ENCODE measurements at regions not wholly inside any gene's neighbourhood (a gene's known extent, or its start where the extent isn't known, plus 50 kb on each side); places are given as distances from the start of the nearest gene placed in this dataset.

DNA sequence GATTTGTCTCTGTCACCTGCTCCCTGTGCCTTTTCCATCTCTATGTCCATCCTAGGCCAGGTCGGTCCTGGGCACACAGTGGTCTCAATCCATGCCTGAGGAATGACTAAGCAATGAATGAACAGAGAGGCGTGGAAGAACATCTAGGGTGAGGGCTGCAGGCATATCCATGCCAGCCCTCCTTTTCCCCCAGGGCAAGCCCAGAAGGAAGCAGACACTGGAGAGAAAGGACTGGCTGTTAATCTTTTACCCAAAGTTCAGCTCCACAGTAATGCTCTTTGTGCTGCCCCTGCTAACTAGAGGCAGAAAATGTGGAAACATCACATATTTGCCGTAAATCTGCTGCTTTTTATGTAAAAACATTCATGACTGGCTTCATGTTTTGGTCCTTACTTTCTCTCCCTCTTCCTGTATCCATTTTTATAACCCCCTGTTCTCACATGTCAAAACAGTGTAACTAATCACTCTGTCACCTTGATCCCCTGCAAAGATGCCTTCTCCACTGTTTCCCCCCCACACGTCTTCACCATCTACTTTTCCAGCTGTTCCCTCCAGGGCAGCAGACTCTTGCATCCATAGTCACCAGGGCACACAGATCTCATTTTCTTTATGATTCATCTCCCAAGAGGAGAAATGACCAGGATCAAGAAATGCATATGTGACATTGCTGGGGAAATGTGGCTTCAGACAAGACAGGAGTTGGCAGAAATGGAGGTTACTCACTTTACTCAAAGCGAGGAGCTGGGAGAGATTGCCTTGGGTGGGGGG lies 166.4 kb upstream of the PROX1 start:
- DNase-seq: no peak

DNA sequence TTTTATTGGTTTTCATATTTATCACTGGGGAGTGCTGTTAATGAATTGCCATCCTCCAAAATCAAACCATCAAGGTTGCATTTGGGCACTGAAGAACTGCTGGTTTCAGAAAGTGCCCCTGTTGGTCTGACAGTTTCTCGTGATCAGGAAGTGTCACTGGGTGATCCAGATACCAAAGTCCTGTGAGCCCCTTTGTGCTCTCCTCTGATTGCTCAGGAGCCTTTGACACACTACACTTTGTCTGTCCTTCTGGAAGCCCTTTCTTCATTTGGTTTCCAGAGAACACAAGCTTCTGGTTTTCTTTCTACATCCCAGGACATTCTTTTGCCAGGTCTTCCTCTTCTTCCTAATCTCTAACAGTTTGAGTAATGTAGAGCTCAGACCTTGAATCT lies 165.8 kb upstream of the PROX1 start:
- no peak for DNase-seq

DNA sequence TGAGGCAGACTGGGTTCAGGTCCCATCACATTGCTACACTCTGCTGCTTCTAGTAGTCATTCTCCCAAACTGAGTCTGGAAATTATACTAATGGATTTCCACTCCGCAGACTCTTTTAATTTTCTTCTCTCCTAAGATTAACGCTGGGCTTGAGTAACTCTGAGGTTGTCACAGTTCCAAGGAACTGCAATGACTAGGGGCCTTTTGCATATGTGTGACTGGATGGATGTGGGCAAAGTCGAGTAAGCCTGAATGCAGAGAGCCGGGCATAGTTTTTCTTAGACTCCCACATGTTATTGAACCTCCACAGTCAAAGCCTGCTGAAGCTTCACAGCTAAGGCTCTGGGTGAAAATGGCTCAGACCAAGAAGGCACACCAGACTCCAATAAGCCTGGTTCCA lies 160.9 kb upstream of the PROX1 start:
- DNase-seq: no peak

DNA sequence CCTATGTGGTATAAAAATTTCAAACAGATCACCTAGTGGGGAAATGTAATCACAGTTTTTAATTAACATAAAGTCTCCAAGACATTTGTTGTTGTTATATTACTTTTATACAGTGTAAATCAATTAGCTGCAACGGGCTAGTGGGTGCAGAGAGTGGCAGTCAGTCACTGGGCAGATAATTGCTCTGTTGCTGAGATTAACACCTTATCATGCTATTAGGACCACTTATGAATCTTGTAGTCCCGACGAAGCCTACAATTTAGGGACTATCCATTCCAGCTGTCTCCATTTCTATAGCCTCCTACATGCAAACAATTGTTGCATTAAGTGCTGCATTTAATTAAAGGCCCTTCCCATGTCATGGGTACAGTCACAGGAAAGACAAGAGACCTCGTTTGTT lies 158.9 kb upstream of the PROX1 start:
- no peak for DNase-seq

DNA sequence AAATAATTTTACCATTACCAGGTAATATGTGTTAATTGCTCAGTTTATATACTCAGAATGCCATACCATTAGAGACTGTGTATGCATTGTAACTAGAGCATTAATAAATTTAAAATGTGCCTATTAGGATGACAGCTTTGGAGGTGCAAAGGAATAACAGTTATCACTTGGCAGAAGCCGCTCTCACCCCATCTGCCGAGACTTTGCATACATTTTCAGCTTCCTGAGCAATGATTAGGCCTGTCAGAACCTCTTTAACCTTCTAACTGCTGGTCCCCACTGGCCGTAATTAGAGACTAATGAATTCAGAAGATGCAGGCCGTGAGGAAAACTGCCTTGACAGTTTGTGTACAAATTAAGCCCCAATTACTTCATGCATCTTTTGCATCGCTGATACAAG lies 158.0 kb upstream of the PROX1 start:
- DNase-seq: no peak

DNA sequence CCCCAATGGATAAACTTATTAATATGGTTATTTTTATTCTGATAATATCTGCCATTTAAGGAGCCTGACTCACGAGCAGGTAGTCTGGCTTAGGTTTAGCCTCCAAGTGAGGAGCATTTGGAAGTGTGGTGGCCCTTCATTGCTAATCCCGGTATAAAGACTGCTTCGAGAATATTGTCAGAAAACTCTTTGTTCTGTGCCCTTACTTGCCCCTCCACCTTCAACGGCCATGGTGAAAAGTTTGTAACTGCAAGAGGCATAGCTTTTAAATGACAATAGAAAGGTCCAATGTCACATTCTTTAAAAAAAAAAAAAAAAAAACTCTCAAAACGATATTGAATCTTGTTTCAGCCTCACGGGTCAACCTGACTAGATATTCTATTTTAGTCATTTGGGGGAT lies 157.4 kb upstream of the PROX1 start:
- no peak for DNase-seq

- no peak for DNase-seq
Observed at GRCh38 chr1:213840575-213840974, 147.2 kb upstream of the PROX1 start.

GRCh38 chr1:213844632-213845031 lies 143.1 kb upstream of the PROX1 start:
- no peak for DNase-seq

DNA sequence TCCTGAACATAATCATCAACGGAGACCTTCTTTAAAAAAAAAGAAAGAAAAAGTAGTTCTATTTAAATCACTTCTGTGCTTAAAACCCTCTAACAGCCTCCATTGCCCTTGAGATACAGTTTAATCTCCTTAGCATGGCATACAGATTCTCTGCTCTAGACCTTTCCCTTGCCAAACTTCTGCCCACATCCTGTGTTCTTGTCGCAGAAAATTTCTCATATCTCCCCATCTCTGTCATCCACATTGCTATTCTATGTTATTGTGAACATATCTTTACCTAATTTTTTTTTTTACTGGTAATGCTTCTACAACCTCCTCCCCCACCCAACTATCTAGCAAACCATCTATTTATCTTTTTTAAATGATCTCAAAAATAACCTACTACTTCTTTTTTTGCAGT lies 135.7 kb upstream of the PROX1 start:
- DNase-seq: no peak

DNA sequence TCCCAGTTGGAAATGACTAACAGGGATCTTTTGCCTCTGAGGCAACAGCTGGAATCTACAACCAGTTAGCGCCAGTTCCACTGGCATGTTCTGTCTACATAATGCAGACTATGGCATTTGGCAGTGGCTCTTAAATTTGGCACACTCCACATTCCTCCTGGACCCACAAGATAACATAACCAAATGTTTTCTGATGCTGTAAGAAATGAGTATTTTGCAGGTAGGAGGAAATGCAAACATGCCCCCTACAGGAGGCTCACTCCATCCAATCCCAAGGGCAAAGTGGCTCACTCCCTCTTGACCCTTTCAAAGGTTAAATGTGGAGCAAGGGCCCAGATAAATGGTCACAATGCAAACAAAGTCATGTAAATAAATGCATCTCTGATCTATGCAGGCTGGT lies 129.2 kb upstream of the PROX1 start:
- DNase-seq: no peak

DNA sequence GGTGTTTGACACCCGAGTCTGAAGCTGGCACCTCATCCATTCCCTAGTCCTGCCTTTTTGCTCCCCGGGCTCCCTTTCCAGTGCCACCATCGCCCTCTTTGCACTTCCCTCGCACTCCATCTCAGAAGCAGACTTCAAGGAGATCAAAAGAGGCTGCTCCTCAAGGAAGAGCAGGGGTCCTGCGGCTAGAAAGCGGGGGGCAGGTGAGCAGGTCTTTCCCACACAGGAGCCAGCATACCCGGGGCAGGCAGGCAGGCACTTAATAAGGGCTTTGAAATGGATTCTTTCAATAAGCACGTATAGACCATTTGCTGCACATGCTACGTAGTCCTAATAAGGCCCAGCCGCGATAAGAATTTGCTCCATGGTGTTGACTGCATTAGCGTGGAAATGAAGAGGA lies 125.9 kb upstream of the PROX1 start:
- DNase-seq: no peak

- DNase-seq: no peak
Observed at GRCh38 chr1:213864091-213864490, 123.7 kb upstream of the PROX1 start.

GRCh38 chr1:213868482-213868881 lies 119.3 kb upstream of the PROX1 start:
- no peak for DNase-seq

DNA sequence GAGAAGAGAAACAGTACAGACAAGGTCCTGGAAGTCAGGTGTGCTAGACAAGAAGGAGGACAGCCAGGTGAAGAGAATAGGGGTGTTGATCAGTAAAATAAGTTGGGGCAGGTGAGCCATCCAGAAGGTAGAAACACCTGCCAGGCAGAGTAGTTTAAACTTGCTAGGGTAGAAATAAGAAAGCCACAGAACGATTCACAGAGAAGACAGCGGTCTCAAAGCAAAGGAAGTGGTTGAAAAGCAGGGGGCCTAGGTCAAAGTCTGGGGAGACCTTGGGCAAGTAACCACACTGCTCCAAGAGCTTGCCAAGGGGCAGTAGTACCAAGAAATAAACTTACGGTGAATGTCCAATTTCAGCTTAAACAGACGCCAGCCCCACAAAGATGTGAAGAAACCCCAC lies 116.6 kb upstream of the PROX1 start:
- DNase-seq: no peak

- DNase-seq: no peak
Observed at GRCh38 chr1:213874789-213875188, 113.0 kb upstream of the PROX1 start.

- DNase-seq: no peak
Observed at GRCh38 chr1:213876531-213876930, 111.2 kb upstream of the PROX1 start.

DNA sequence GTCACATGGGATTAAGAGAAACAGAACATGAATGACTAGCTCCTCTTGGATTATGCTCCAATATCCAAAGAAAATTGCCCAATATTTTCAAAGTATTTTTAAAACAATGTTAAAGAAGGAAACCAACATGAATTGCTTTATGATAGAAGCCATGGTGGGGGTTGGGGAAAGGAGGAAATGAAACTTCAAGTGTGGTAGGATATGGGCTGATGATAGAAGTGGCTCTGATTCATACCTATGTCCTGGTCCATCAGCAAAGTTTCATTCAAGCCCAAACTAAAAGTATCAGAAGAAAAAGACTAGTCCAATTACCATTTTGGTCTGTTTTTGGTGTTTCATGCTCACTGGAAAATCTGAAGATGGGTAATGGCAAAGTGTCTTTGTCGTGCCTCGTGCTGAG lies 104.2 kb upstream of the PROX1 start:
- no peak for DNase-seq

- no peak for DNase-seq
Observed at GRCh38 chr1:213884402-213884801, 103.4 kb upstream of the PROX1 start.

DNA sequence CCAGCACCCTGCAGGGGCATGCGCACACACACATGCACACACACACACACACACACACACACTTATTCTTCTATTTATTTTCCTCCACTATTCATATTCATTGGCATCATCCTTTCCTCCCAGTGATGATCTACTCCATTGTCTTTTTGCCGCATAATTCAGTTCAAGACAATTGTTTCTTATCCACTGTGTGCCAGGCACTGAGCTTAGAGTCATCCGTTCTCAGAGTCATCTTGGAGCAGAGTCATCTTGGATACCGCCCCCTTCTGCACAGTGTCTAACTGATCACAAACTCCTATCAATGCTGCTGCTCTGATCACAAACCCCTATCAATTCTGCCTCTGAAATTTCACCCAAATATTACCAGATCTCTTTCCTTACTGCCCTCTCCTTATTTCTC lies 102.8 kb upstream of the PROX1 start:
- DNase-seq: no peak

- no peak for DNase-seq
Observed at GRCh38 chr1:213887842-213888241, 99.9 kb upstream of the PROX1 start.

DNA sequence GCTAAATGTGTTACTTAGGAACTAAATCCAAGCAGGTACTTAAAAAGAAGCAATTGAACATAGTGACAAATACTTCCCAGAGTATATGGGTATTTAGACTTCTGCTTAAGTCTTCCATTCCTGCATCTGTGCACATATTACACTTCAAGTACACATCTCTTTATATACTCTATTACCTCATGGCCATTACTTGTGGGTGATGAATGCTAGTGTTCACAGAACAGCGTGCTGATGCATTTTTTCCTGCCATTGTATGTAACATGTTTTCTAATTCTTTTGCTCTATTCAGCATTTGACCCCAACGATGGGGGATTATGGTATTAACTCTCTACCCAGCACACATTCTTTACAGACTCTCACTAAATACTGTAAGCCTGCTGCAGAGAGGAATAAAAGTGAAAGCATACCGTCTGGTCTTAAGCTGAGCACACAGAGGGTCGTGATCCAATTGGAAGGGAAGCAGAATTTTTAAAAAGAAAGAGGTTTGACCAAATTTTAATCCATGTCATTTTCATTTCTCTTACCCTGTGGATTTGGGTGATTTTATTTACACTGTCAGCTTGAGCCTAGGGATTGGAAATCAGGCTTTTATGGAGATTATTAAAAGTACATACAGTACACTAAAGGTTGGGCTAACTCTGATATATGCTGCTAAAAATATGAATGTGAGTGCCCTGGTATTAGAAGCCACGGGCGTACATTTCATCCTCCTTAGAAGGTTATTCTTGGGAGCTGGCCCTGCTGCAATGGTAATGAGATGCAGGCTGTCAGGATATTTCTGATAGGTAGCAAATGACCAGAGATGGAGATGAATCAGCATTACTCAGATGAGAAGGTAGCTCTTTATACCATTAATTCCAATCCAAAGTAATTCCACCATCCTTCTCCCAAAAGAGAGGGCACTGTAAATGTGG lies 95.5 kb upstream of the PROX1 start:
- no peak for DNase-seq

DNA sequence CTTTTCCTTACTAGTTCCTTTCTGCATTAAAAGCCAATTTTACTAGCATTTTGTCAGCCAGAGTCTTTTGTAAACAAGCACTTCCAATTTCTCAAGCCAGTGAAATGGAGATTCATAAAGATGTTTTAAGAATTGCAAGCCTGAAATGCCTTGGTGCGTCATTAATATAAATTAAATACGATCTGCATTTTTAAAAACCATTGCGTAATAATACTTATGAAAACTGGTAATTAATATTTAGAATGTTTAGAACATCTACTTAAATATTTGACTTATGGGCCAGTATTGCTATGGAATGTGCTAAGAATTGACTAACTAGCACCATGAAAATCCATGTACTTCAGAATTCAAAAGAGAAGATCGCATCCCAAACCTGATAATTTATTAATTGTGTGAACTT lies 89.1 kb upstream of the PROX1 start:
- DNase-seq: no peak

GRCh38 chr1:213899413-213899812 lies 88.4 kb upstream of the PROX1 start:
- no peak for DNase-seq

GRCh38 chr1:213905344-213905743 lies 82.4 kb upstream of the PROX1 start:
- DNase-seq: no peak
